A549 (cell line): ENCODE measurements at regions not wholly inside any gene's neighbourhood (a gene's known extent, or its start where the extent isn't known, plus 50 kb on each side); places are given as distances from the start of the nearest gene placed in this dataset.
"Not testable (repeated sequence)": the region's sequence is repeated elsewhere in the genome, so short reads cannot be mapped to it uniquely, and the experiment has no call there.

Source experiments
- ATAC-seq, 2 experiments: fragments of 200-7000 bp in 1 of 2; fragments of >200 bp in 1 of 2; cut with Nextera tagmentation in 1 of 2; cut with Tn5 transposase in 1 of 2; 3 replicates each; pipeline versions ENCODE4 v1.8.0 to v1.9.1; 2018 to 2020; ENCODE audit warnings: mild to moderate bottlenecking in 1 of 2, moderate library complexity in 1 of 2
- CTCF ChIA-PET: fragments of 300-600 bp; sonication (Branson Sonifier 250); formaldehyde crosslinking; extraction: SDS; loops from one replicate; lab custom pipeline; 2021; ENCODE audit warnings: antibody characterized with exemption, inconsistent platforms; lab: Yijun Ruan, JAX
- POLR2A ChIA-PET: fragments of 350-600 bp; formaldehyde crosslinking; extraction: SDS; loops from one replicate; lab custom pipeline; 2021; ENCODE audit warnings: antibody characterized with exemption, inconsistent platforms; lab: Yijun Ruan, JAX
- DNase-seq, 2 experiments: peaks; one replicate each; pipeline versions ENCODE4 v3.0.0 to v3.0.0-alpha.2; 2011 to 2016; ENCODE audit warnings: low read depth in 1 of 2, low spot score in 1 of 2
- FAIRE-seq: peaks from 2 replicates; lab custom pipeline; 2011; peaks lifted over from hg19 to GRCh38; lab: Jason Lieb, UNC
- H3K27ac ChIP-seq, 2 experiments: fragments of >200 bp; sonication (Bioruptor Twin); formaldehyde crosslinking; 3 replicates each; pipeline ENCODE4 v1.5.1; 2016 to 2017
- H3K4me1 ChIP-seq: fragments of >200 bp; sonication (Bioruptor Twin); formaldehyde crosslinking; 3 replicates; pipeline ENCODE4 v1.6.1; 2016
- H3K4me2 ChIP-seq: fragments of >200 bp; sonication (Bioruptor Twin); formaldehyde crosslinking; 3 replicates; pipeline ENCODE4 v1.6.1; 2016
- H3K4me3 ChIP-seq: fragments of >200 bp; sonication (Bioruptor Twin); formaldehyde crosslinking; 3 replicates; pipeline ENCODE4 v1.5.1; 2016
- H3K9me3 ChIP-seq: fragments of >200 bp; sonication (Bioruptor Twin); formaldehyde crosslinking; 3 replicates; pipeline ENCODE4 v1.6.1; 2016
- CBX2 ChIP-seq: fragments of 200-600 bp; sonication (generic); IDR thresholded peaks from 2 replicates; pipeline ENCODE4 v1.6.1; 2016; ENCODE audit warnings: low read depth, mild to moderate bottlenecking, borderline replicate concordance
- CEBPB ChIP-seq, 2 experiments: fragments of >200 bp in 1 of 2; sonication (Bioruptor Twin) in 1 of 2; formaldehyde crosslinking in 1 of 2; IDR thresholded peaks; 2 replicates each; pipeline ENCODE4 v1.6.1; 2012 to 2016
- CHD2 ChIP-seq: fragments of 150-350 bp; IDR thresholded peaks from 2 replicates; pipeline ENCODE4 v1.6.1; 2014; ENCODE audit warnings: low read length; ENCODE audit not compliant: partially characterized antibody
- CHD4 ChIP-seq: fragments of 200-600 bp; sonication (generic); IDR thresholded peaks from 2 replicates; pipeline ENCODE4 v1.6.1; 2016; ENCODE audit warnings: antibody characterized with exemption, mild to moderate bottlenecking, borderline replicate concordance
- ESRRA ChIP-seq: fragments of 150-350 bp; IDR thresholded peaks from 2 replicates; pipeline ENCODE4 v1.6.1; 2014; ENCODE audit warnings: mild to moderate bottlenecking, low read length, borderline replicate concordance
- HOXA7 ChIP-seq: fragments of 250-450 bp; sonication (Bioruptor Pico); IDR thresholded peaks from 2 replicates; pipeline ENCODE4 v1.5.0; 2020; ENCODE audit warnings: mild to moderate bottlenecking, moderate library complexity
- MAZ ChIP-seq: fragments of 150-350 bp; IDR thresholded peaks from 2 replicates; pipeline ENCODE4 v1.6.1; 2014; ENCODE audit warnings: antibody characterized with exemption, low read depth, low read length, borderline replicate concordance
- MYC ChIP-seq: IDR thresholded peaks from 2 replicates; pipeline ENCODE4 v1.6.1; 2012; ENCODE audit warnings: mild to moderate bottlenecking, inconsistent platforms, low read length, improper control_type of control experiment, borderline replicate concordance
- NFE2L2 ChIP-seq: fragments of 150-350 bp; conservative IDR thresholded peaks from 2 replicates; pipeline ENCODE4 v1.6.1; 2014; ENCODE audit warnings: low read length
- NR3C1 ChIP-seq: fragments of >200 bp; sonication (Bioruptor Twin); formaldehyde crosslinking; IDR thresholded peaks from 3 replicates; pipeline ENCODE4 v1.6.1; 2017
- RCOR1 ChIP-seq: fragments of 150-350 bp; IDR thresholded peaks from 2 replicates; pipeline ENCODE4 v1.6.1; 2014; ENCODE audit warnings: antibody characterized with exemption, low read length, low read depth
- SMC3 ChIP-seq: fragments of >200 bp; sonication (Bioruptor Twin); formaldehyde crosslinking; IDR thresholded peaks from 3 replicates; pipeline ENCODE4 v1.6.1; 2018; ENCODE audit warnings: inconsistent platforms
- TFCP2L1 ChIP-seq: fragments of 250-450 bp; sonication (Bioruptor Pico); IDR thresholded peaks from 2 replicates; pipeline ENCODE4 v1.5.0; 2021; ENCODE audit warnings: mild to moderate bottlenecking
- WGBS: methylation state at CpG from one replicate; pipeline ENCODE4 v1.1.6; 2017; ENCODE audit errors: missing lambda C conversion rate; 5-methylcytosine and 5-hydroxymethylcytosine counted together
- TF ChIP-seq, protein P1 (sequence below): fragments of 250-450 bp; sonication (Bioruptor Pico); IDR thresholded peaks from 2 replicates; pipeline ENCODE4 v1.5.0; 2021; ENCODE audit warnings: mild to moderate bottlenecking, moderate library complexity, borderline replicate concordance
- TF ChIP-seq, protein P2 (sequence below): fragments of 200-600 bp; sonication (generic); IDR thresholded peaks from 2 replicates; pipeline ENCODE4 v1.6.1; 2016; ENCODE audit warnings: antibody characterized with exemption, mild to moderate bottlenecking, moderate library complexity
- TF ChIP-seq, protein P3 (sequence below): fragments of 150-350 bp; IDR thresholded peaks from 2 replicates; pipeline ENCODE4 v1.6.1; 2014; ENCODE audit warnings: low read depth, mild to moderate bottlenecking, low read length

DNA sequence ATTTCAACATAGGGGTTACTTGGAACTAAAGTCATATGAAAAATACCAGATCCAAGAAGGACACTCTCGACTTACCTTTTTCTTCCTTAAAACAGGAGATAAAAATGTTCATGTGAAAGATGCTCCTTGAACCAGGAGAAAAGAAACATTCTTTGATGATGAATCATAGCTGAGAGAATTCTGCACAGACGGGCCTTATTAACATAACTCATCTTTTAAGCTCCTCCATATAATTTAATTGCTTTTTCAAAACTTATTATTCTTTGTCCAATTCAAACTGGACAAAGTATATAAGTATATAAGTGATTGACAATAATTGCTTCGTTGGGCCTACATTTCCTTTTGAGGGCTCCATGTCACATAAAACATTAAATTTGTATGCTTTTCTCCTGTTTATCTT is 945.2 kb upstream of the C9orf72 start (continued):
- TF ChIP-seq MAZ, result no peak
- no peak for TF ChIP-seq SMC3
- no peak for TF ChIP-seq TFCP2L1 (CRISPR knock-in tag)
- no peak for TF ChIP-seq CHD4
- no peak for TF ChIP-seq CBX2
- TF ChIP-seq, protein P1, sequence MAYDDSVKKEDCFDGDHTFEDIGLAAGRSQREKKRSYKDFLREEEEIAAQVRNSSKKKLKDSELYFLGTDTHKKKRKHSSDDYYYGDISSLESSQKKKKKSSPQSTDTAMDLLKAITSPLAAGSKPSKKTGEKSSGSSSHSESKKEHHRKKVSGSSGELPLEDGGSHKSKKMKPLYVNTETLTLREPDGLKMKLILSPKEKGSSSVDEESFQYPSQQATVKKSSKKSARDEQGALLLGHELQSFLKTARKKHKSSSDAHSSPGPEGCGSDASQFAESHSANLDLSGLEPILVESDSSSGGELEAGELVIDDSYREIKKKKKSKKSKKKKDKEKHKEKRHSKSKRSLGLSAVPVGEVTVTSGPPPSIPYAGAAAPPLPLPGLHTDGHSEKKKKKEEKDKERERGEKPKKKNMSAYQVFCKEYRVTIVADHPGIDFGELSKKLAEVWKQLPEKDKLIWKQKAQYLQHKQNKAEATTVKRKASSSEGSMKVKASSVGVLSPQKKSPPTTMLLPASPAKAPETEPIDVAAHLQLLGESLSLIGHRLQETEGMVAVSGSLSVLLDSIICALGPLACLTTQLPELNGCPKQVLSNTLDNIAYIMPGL (CRISPR knock-in tag), result no peak
- TF ChIP-seq MYC, result no peak

DNA sequence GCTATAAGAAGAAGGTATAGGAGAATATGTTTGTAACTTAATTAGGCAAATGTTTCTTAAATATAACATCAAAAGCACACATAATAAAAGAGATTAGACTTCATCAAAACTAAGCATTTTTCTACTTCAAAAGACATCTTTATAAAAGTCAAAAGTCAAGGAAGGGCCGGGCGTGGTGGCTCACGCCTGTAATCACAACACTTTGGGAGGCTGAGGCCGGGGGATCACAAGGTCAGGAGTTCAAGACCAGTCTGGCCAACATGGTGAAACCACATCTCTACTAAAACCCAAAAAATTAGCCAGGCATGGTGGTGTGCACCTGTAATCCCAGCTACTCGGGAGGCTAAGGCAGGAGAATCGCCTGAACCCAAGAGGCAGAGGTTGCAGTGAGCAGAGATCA is 951.0 kb upstream of the C9orf72 start:
- H3K27ac ChIP-seq, H3K4me1 ChIP-seq, CTCF ChIA-PET, H3K4me3 ChIP-seq, FAIRE-seq, DNase-seq, H3K9me3 ChIP-seq, POLR2A ChIA-PET, ATAC-seq, H3K4me2 ChIP-seq: not testable (repeated sequence)
- WGBS, result 1% methylated on average over 6 of the region's 6 CpGs

DNA sequence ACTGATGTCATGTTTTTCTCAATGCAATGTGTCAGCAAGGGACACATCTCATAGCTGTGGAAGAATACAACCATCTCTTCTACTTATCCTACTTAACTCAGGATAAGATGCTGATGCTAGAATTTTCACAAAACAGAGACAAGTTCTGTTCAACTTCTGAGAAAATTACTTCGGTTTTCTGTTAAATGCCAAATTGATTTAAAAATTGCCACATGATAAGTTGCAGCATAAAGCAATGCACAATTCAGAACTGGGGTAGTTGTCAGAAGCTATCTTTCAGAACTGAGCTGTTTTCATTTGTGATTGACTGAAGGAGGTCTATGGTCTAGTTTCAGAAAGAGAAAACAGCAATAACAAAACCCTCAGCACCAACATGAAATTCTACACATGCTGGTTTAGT is 954.8 kb upstream of the C9orf72 start:
- no peaks in the 10 kb centered on the region for H3K4me1 ChIP-seq
- H3K9me3 ChIP-seq, result no peaks in the 10 kb centered on the region
- no peak for FAIRE-seq
- no peak for DNase-seq
- 3% methylated on average over 1 of the region's 1 CpG for WGBS
- CTCF ChIA-PET, result no interaction called here
- TF ChIP-seq HOXA7 (CRISPR knock-in tag) (no peak), ESRRA (no peak), SMC3 (no peak)
- TF ChIP-seq, protein P2, sequence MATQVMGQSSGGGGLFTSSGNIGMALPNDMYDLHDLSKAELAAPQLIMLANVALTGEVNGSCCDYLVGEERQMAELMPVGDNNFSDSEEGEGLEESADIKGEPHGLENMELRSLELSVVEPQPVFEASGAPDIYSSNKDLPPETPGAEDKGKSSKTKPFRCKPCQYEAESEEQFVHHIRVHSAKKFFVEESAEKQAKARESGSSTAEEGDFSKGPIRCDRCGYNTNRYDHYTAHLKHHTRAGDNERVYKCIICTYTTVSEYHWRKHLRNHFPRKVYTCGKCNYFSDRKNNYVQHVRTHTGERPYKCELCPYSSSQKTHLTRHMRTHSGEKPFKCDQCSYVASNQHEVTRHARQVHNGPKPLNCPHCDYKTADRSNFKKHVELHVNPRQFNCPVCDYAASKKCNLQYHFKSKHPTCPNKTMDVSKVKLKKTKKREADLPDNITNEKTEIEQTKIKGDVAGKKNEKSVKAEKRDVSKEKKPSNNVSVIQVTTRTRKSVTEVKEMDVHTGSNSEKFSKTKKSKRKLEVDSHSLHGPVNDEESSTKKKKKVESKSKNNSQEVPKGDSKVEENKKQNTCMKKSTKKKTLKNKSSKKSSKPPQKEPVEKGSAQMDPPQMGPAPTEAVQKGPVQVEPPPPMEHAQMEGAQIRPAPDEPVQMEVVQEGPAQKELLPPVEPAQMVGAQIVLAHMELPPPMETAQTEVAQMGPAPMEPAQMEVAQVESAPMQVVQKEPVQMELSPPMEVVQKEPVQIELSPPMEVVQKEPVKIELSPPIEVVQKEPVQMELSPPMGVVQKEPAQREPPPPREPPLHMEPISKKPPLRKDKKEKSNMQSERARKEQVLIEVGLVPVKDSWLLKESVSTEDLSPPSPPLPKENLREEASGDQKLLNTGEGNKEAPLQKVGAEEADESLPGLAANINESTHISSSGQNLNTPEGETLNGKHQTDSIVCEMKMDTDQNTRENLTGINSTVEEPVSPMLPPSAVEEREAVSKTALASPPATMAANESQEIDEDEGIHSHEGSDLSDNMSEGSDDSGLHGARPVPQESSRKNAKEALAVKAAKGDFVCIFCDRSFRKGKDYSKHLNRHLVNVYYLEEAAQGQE, result no peak
- H3K27ac ChIP-seq, result no peak overlapping the region
- H3K4me3 ChIP-seq, result no peak overlapping the region
- no peak overlapping the region for H3K4me2 ChIP-seq
- POLR2A ChIA-PET, result no interaction called here
- no peak for ATAC-seq

DNA sequence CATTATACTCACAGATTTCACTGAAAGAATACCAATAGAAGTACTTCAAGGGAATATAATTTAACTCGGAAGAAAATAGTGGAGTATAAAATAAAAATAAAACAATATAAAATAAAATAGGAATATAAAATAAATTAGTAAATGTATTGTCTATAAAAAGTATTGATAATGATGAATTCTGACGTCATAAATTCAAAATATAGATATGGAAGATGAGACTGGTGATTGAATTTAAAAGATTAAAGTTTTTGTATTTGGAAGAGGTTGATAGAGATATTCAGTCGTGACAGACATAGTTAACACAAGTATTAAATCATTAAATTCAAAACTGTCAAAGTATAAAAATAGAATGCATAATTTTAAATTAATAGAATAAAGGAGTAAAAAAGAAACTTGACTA is 964.9 kb upstream of the C9orf72 start:
- Histone ChIP-seq H3K4me2 (no peak overlapping the region), H3K9me3 (no peaks in the 10 kb centered on the region), H3K4me3 (no peak overlapping the region), H3K27ac (no peak overlapping the region), H3K4me1 (no peaks in the 10 kb centered on the region)
- no peak for FAIRE-seq
- 25% methylated on average over 3 of the region's 3 CpGs for WGBS
- ATAC-seq, result no peak
- DNase-seq, result no peak
- TF ChIP-seq RCOR1 (no peak), CHD2 (no peak), CBX2 (no peak), TFCP2L1 (CRISPR knock-in tag) (no peak), NFE2L2 (no peak), CEBPB (IDR thresholded peaks at IDR 0.05) (no peak), NR3C1 (no peak)
- TF ChIP-seq, protein P3, sequence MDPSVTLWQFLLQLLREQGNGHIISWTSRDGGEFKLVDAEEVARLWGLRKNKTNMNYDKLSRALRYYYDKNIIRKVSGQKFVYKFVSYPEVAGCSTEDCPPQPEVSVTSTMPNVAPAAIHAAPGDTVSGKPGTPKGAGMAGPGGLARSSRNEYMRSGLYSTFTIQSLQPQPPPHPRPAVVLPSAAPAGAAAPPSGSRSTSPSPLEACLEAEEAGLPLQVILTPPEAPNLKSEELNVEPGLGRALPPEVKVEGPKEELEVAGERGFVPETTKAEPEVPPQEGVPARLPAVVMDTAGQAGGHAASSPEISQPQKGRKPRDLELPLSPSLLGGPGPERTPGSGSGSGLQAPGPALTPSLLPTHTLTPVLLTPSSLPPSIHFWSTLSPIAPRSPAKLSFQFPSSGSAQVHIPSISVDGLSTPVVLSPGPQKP, result no peak
- CTCF ChIA-PET, result no interaction called here
- POLR2A ChIA-PET, result no interaction called here
